NCI-H510A (cell line): ENCODE measurements at regions not wholly inside any gene's neighbourhood (a gene's known extent, or its start where the extent isn't known, plus 50 kb on each side); places are given as distances from the start of the nearest gene placed in this dataset.
"Not testable (repeated sequence)": the region's sequence is repeated elsewhere in the genome, so short reads cannot be mapped to it uniquely, and the experiment has no call there.

ENCODE experiments used
- DNase-seq: peaks from one replicate; lab custom pipeline; 2025; lab: John Stamatoyannopoulos, UW

- DNase-seq, result no peak
Measured at GRCh38 chr10:65033957-65034356, 1512.8 kb downstream of the REEP3 start.

GRCh38 chr10:65040796-65041195 lies 1519.6 kb downstream of the REEP3 start:
- no peak for DNase-seq

- no peak for DNase-seq
Measured at GRCh38 chr10:65041307-65041706, 1520.1 kb downstream of the REEP3 start.

DNA sequence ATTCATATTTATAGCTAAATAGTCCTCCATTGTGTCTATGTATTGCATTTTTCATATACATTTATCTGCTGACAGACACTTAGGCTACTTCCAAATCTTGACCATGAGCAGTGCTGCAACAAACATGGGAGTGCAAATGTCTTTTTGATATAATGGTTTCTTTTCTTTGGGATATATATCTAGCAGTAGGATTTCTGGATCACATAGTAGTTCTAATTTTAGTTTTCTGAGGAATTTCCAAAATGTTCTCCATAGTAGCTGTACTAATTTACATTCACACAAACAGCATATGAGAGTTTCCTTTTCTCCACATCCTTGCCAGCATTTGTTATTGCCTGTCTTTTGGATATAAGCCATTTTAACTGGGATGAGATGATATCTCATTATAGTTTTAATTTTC lies 1521.3 kb downstream of the REEP3 start:
- DNase-seq, result no peak

GRCh38 chr10:65046831-65047230 lies 1525.6 kb downstream of the REEP3 start:
- no peak for DNase-seq

DNA sequence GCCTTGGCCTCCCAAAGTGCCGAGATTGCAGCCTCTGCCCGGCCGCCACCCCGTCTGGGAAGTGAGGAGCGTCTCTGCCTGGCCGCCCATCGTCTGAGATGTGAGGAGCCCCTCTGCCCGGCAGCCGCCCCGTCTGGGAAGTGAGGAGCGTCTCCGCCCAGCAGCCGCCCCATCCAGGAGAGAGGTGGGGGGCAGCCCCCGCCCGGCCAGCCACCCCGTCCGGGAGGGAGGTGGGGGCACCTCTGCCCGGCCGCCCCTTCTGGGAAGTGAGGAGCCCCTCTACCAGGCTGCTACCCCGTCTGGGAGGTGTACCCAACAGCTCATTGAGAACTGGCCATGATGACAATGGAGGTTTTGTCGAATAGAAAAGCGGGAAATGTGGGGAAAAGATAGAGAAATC lies 1530.9 kb downstream of the REEP3 start:
- DNase-seq, result not testable (repeated sequence)

GRCh38 chr10:65053397-65053796 lies 1532.2 kb downstream of the REEP3 start:
- DNase-seq, result not testable (repeated sequence)

DNA sequence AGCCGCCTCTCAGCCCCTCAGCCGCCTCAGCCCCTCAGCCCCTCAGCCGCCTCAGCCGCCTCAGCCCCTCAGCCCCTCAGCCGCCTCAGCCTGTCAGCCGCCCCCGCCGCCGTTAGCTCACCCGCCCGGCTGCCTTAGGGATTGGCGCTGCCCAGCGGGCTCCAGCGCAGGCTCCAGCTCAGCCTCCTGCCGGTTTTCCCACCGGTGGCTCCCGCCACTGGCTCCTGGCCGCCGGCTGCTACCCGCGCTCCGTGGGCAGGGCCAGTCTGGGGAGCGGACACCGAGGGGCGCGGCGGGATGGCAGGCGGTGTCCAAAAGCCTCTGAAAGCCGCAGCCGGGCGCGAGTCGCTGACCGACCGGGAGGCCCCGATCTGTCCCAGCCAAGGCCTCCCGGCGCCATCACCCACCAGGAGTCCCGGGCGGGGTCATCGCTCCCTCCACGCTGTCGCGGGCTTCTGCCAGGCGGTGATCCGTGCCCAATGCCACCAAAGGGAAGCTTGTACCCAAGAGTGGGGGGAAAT lies 1532.7 kb downstream of the REEP3 start:
- DNase-seq, result not testable (repeated sequence)

DNA sequence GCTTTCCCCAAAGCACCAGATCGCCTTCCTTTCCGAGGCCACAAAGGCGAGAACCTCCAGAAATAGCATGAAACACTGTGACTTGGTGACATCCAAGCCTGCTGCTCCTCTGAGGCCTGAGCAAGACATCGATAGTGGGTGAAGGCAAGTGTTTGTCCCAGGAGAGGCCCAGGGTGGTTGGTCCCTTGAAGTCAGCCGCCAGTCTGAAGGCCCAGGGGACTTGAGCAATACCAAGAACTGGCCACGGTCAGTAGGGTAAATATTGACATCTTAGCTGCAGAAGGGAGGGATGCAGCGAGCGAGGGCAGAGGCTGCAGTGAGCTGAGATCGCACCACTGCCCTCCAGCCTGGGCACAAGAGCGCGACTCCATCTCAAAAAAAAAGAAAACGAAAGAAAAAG lies 1533.5 kb downstream of the REEP3 start:
- DNase-seq, result not testable (repeated sequence)

GRCh38 chr10:65065278-65065677 lies 1544.1 kb downstream of the REEP3 start:
- no peak for DNase-seq

DNA sequence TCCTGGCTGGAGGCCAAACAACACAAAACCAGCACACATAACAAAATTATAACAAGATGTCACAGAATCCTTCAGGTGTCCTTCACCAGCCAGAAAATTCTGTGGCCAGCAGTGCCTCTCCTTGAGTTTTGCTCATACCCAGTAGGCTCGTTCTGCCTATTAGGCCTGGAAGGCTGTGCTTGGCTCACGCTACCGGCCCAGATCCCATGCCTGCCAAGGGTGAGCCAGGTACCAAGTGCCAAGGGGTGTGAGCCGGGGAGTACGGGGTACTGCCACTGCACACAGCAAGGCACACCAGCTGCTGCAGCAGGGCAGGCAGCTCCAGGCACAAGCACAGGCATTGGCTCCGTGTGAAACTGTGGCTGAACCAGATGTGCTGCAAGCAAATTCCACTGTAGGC lies 1562.0 kb downstream of the REEP3 start:
- no peak for DNase-seq

DNA sequence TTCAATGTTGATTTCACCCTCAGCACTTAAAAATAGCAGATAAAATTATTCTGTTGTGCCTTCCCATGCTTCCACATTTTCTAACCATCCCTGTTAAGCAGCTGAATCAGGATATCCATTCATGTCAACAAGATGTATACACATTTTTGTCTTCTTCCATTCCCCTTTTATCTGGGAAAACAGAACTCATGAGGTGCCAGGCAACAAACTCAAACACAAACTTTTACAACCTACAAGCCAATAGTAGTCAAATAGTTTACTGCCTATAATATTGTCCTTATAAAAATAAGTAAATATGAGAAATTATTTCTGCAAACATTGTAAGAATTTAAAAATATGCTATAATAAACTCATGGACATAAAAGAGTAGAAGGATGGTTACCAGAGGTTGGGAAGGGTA lies 1569.8 kb downstream of the REEP3 start:
- no peak for DNase-seq

DNA sequence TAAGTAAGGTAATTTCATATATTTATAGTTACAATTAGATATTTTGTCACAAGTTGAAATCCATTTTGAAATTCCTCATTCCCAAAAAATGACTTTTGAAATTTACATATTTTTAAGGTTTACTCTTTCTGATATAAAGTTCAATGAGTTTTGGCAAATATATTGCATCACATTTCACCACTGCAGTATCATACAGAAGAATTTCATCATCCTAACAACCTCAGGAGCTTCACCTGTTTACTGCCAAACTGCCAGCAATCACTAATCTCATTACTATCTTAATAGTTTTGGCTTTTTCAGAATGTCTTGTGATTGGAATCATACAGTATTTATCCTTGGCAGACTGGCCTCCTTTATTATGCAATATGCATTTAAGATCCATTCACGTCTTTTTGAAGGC lies 1578.9 kb downstream of the REEP3 start:
- no peak for DNase-seq

- not testable (repeated sequence) for DNase-seq
Measured at GRCh38 chr10:65100881-65101280, 1579.7 kb downstream of the REEP3 start.

DNA sequence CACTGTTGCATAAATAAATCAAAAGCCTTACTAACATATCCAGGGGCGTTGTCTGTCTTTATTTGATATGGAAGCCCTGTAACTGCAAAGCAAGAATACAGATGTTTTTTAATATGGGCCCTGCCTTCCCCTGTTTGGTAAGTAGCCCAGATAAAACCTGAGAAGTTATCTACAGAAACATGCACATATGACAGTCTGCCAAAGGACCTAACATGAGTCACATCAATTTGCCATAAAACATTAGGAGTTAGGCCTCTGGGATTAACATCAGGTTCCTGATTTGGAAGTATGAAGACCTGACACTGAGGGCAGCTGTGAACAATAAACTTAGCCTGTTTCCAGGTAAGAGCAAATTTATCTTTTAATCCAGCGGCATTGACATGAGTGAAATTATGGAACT lies 1588.8 kb downstream of the REEP3 start:
- DNase-seq, result no peak

DNA sequence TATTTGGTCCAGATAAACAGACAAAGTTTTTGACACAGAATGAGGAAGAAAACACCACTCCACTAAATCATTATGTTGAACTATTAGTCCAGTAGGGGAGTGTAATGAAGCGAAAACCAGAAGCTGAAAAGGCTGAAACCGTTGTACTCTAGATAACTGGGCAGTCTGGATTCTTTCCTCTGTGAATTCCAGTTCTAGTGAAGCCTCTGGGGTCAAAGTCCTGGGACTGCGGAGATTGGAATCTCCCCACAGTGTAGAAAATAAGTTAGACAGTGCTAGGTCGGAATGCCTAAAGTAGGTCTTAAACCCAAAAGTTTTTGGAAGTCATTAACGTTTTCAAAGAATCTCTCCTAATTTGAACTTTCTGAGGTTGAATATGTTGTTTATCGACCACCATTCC lies 1589.9 kb downstream of the REEP3 start:
- not testable (repeated sequence) for DNase-seq

DNA sequence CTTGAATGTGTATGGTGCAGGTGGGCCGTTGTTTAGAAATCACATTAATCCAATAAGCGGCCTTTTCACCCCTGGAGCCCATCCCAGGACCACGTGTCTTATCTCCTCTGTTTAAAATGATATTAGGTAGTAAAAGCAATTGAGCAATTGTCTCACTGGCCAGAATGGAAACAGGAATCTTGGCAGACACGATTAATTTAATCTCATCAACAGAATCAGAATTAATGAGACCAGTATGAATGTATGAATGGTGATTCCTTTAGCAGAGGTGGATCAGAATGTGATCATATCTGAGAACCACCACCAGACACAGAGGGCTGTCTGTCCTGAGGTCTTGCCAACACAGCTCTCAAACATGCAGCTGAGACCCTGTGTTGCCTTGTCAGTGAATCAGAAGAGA lies 1591.4 kb downstream of the REEP3 start:
- DNase-seq, result no peak

- DNase-seq, result no peak
Measured at GRCh38 chr10:65123120-65123519, 1601.9 kb downstream of the REEP3 start.

- DNase-seq, result no peak
Measured at GRCh38 chr10:65125212-65125611, 1604.0 kb downstream of the REEP3 start.

GRCh38 chr10:65126288-65126687 lies 1605.1 kb downstream of the REEP3 start:
- DNase-seq, result no peak

GRCh38 chr10:65128277-65128676 lies 1607.1 kb downstream of the REEP3 start:
- DNase-seq, result no peak

DNA sequence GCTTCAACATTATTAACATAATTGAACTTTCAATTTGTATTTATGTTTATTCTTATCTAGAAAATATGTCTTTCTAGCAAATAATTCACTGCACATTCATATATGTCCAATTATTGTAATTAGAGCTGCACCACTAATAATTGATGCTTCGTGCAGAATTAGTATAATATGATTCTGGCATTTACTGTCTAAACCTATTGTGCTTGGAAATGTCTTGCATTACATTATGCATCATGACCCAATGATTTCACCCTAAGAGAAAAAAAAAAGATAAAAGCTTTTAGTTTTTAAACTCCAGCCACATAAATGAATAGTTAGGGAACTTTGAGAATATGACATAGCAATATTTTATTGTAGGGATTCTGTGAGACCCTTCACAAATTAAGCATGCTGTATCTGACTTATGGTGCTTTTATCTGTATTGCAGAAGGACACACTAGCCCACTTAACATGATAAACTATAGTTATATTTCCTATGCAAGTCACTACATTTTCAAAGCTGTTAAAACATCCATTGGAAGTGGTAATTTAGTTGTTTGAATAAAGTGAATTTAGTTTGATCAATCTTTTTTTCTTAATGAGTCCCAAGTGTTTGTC lies 1609.1 kb downstream of the REEP3 start:
- no peak for DNase-seq

DNA sequence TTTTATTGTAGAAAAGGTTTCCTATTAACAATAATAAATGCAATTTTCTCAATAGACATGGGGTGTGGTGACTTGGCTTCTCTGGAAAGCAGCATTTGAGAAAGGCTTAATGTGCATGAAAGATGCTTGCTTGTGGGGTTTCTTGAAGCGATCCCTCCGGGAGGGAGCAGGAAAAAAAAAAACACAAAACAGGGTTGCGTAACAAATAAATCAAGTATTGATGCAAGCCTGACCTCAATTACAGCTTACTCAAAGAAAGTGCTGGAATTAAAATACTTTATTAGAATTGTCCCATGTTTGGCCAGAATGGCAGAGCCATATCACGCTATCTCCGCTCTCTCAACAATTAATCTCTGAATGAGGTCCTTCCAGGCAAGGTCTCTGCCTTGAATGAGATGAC lies 1612.5 kb downstream of the REEP3 start:
- no peak for DNase-seq

DNA sequence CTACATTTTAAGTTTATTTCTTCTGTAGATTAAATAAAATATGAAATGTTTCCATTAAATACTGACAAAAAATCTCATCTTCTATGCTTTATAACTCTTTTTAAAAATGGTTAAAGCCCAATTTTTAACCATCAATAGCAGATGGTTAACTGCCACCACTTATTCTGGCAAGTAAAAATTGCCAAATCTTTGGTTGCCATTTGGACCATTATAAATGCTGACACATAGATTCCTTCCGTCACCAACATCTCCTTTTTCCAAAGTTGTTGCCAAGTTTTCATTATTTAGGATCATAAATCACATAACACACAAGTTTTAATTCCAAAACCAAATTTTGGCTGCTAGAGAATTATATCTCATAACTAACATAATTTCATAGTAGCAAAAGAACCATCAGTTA lies 1614.3 kb downstream of the REEP3 start:
- DNase-seq, result no peak
